GM12878 (cell line): ENCODE measurements at regions not wholly inside any gene's neighbourhood (a gene's known extent, or its start where the extent isn't known, plus 50 kb on each side); places are given as distances from the start of the nearest gene placed in this dataset.

ENCODE experiments used
- CBFB ChIP-seq: IDR thresholded peaks from 2 replicates; pipeline ENCODE4 v1.6.1; 2016; ENCODE audit warnings: antibody characterized with exemption, low read depth
- CEBPB ChIP-seq, 2 experiments: fragments of 150-350 bp in 1 of 2; IDR thresholded peaks; 2 replicates each; pipeline ENCODE4 v1.6.1; 2012 to 2014; ENCODE audit warnings: low read depth in 2 of 2, low read length in 2 of 2, borderline replicate concordance in 1 of 2, inconsistent platforms in 1 of 2
- CHD1 ChIP-seq: IDR thresholded peaks from 2 replicates; pipeline ENCODE4 v1.6.1; 2012; ENCODE audit warnings: low read depth, low read length, improper control_type of control experiment
- EP300 ChIP-seq, 2 experiments: fragments of 150-350 bp in 1 of 2; IDR thresholded peaks; 2 replicates each; pipeline ENCODE4 v1.6.1; 2011 to 2012; ENCODE audit warnings: low read depth in 2 of 2, low read length in 2 of 2, borderline replicate concordance in 1 of 2, improper control_type of control experiment in 1 of 2, inconsistent platforms in 1 of 2; ENCODE audit not compliant: control insufficient read depth in 1 of 2
- EZH2 ChIP-seq: IDR thresholded peaks from 2 replicates; pipeline ENCODE4 v1.6.1; 2012; ENCODE audit warnings: low read depth, mild to moderate bottlenecking, control low read depth, inconsistent platforms, low read length, borderline replicate concordance; ENCODE audit not compliant: control insufficient read depth
- GABPA ChIP-seq: IDR thresholded peaks from 2 replicates; pipeline ENCODE4 v1.6.1; 2014; ENCODE audit warnings: antibody characterized with exemption, low read depth, mild to moderate bottlenecking, inconsistent platforms
- JUND ChIP-seq: IDR thresholded peaks from 2 replicates; pipeline ENCODE4 v1.6.1; 2012; ENCODE audit warnings: low read depth, mild to moderate bottlenecking, low read length, improper control_type of control experiment, moderate library complexity
- MEF2B ChIP-seq: fragments of 450-650 bp; IDR thresholded peaks from 2 replicates; pipeline ENCODE4 v1.6.1; 2018; ENCODE audit warnings: mild to moderate bottlenecking, moderate library complexity; ENCODE audit not compliant: partially characterized antibody, poor library complexity, severe bottlenecking
- PML ChIP-seq: IDR thresholded peaks from 2 replicates; pipeline ENCODE4 v1.6.1; 2012; ENCODE audit warnings: low read length, inconsistent platforms
- SPI1 ChIP-seq: IDR thresholded peaks from 2 replicates; pipeline ENCODE4 v1.6.1; 2011; ENCODE audit warnings: low read depth, mild to moderate bottlenecking, low read length, moderate library complexity, borderline replicate concordance; ENCODE audit not compliant: insufficient read depth
- TF ChIP-seq, protein P1 (sequence below), 3 experiments: IDR thresholded peaks in 2 of 3; conservative IDR thresholded peaks in 1 of 3; 2 replicates each; pipeline ENCODE4 v1.5.1; 2011; ENCODE audit warnings: low read depth in 3 of 3, low read length in 3 of 3, mild to moderate bottlenecking in 3 of 3, control low read depth in 2 of 3, moderate library complexity in 2 of 3, inconsistent platforms in 1 of 3, mixed read lengths in 1 of 3; ENCODE audit not compliant: control insufficient read depth in 2 of 3, insufficient read depth in 1 of 3; ENCODE audit errors: extremely low read depth in 1 of 3
- TF ChIP-seq, protein P2 (sequence below): IDR thresholded peaks from 2 replicates; pipeline ENCODE4 v1.6.1; 2011; ENCODE audit warnings: low read depth, low read length, improper control_type of control experiment, borderline replicate concordance

DNA sequence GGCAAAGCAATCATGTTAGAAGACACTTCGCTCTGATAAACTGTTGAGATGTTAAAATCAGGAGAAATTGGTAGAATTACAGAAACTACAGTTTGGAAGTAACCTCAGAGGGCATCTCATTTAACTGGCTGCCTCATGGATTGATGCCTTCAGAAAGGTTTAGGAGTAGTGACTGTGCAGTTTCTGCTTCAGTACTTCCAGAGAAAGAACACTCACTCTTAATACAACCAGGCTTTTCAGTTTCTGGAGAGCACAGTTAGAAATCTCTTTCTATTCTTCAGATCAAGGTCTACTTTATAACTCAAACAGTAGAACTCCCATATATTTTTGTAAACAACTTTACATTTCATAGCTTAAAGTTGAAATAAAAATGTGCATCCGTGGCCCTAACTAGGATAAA is 1358.9 kb upstream of the LRRTM3 start:
- TF ChIP-seq EZH2 (no peak), CHD1 (no peak), GABPA (no peak), CEBPB (IDR thresholded peaks at IDR 0.05; ENCODE audit: borderline replicate concordance in 1 of 2, low read depth in 2 of 2, low read length in 2 of 2) (no peak), JUND (no peak), PML (no peak), MEF2B (no peak), EP300 (IDR thresholded peaks at IDR 0.05; ENCODE audit: borderline replicate concordance in 1 of 2, control insufficient read depth in 1 of 2, low read depth in 2 of 2, low read length in 2 of 2) (no peak), SPI1 (no peak), CBFB (no peak)
- TF ChIP-seq, protein P1, sequence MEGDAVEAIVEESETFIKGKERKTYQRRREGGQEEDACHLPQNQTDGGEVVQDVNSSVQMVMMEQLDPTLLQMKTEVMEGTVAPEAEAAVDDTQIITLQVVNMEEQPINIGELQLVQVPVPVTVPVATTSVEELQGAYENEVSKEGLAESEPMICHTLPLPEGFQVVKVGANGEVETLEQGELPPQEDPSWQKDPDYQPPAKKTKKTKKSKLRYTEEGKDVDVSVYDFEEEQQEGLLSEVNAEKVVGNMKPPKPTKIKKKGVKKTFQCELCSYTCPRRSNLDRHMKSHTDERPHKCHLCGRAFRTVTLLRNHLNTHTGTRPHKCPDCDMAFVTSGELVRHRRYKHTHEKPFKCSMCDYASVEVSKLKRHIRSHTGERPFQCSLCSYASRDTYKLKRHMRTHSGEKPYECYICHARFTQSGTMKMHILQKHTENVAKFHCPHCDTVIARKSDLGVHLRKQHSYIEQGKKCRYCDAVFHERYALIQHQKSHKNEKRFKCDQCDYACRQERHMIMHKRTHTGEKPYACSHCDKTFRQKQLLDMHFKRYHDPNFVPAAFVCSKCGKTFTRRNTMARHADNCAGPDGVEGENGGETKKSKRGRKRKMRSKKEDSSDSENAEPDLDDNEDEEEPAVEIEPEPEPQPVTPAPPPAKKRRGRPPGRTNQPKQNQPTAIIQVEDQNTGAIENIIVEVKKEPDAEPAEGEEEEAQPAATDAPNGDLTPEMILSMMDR (IDR thresholded peaks at IDR 0.05 in 2 of 3, conservative IDR thresholded peaks at IDR 0.05 in 1 of 3; ENCODE audit: control insufficient read depth in 2 of 3, extremely low read depth in 1 of 3, insufficient read depth in 1 of 3, low read depth in 3 of 3, low read length in 3 of 3) = no peak
- TF ChIP-seq, protein P2, sequence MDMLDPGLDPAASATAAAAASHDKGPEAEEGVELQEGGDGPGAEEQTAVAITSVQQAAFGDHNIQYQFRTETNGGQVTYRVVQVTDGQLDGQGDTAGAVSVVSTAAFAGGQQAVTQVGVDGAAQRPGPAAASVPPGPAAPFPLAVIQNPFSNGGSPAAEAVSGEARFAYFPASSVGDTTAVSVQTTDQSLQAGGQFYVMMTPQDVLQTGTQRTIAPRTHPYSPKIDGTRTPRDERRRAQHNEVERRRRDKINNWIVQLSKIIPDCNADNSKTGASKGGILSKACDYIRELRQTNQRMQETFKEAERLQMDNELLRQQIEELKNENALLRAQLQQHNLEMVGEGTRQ = no peak
